GM12878 (cell line): ENCODE measurements at regions not wholly inside any gene's neighbourhood (a gene's known extent, or its start where the extent isn't known, plus 50 kb on each side); places are given as distances from the start of the nearest gene placed in this dataset.

Experiments used
- BHLHE40 ChIP-seq, 2 experiments: fragments of 450-650 bp in 1 of 2; IDR thresholded peaks; 2 replicates each; pipeline ENCODE4 v1.6.1; 2011 to 2017; ENCODE audit warnings: low read depth in 2 of 2, borderline replicate concordance in 1 of 2, improper control_type of control experiment in 1 of 2, low read length in 1 of 2, mild to moderate bottlenecking in 1 of 2
- CBFB ChIP-seq: IDR thresholded peaks from 2 replicates; pipeline ENCODE4 v1.6.1; 2016; ENCODE audit warnings: antibody characterized with exemption, low read depth
- CHD2 ChIP-seq: IDR thresholded peaks from 2 replicates; pipeline ENCODE4 v1.6.1; 2011; ENCODE audit warnings: low read depth, low read length, improper control_type of control experiment, borderline replicate concordance
- CREB1 ChIP-seq: IDR thresholded peaks from 2 replicates; pipeline ENCODE4 v1.6.1; 2012; ENCODE audit warnings: low read depth, mild to moderate bottlenecking, inconsistent platforms
- CTCF ChIP-seq, 3 experiments: IDR thresholded peaks in 2 of 3; conservative IDR thresholded peaks in 1 of 3; 2 replicates each; pipeline ENCODE4 v1.5.1; 2011; ENCODE audit warnings: low read depth in 3 of 3, low read length in 3 of 3, mild to moderate bottlenecking in 3 of 3, control low read depth in 2 of 3, moderate library complexity in 2 of 3, inconsistent platforms in 1 of 3, mixed read lengths in 1 of 3; ENCODE audit not compliant: control insufficient read depth in 2 of 3, insufficient read depth in 1 of 3; ENCODE audit errors: extremely low read depth in 1 of 3
- FOXM1 ChIP-seq: IDR thresholded peaks from 2 replicates; pipeline ENCODE4 v1.6.1; 2012; ENCODE audit warnings: low read depth, mild to moderate bottlenecking, inconsistent platforms, low read length, moderate library complexity
- JUNB ChIP-seq: IDR thresholded peaks from 2 replicates; pipeline ENCODE4 v1.6.1; 2016; ENCODE audit warnings: antibody characterized with exemption, mild to moderate bottlenecking
- KDM1A ChIP-seq: fragments of 200-600 bp; sonication (generic); IDR thresholded peaks from 2 replicates; pipeline ENCODE4 v1.6.1; 2016; ENCODE audit warnings: borderline replicate concordance
- POLR2A ChIP-seq: IDR thresholded peaks from 2 replicates; pipeline ENCODE4 v1.6.1; 2011; ENCODE audit warnings: low read depth, mild to moderate bottlenecking, low read length
- YY1 ChIP-seq: IDR thresholded peaks from 2 replicates; pipeline ENCODE4 v1.6.1; 2011; ENCODE audit warnings: low read depth, mild to moderate bottlenecking, low read length
- ZBED1 ChIP-seq: IDR thresholded peaks from 2 replicates; pipeline ENCODE4 v1.6.1; 2016; ENCODE audit warnings: borderline replicate concordance

GRCh38 chr15:53068636-53069035, 278.5 kb upstream of the ONECUT1 start:
- TF ChIP-seq CREB1: no peak
- no peak for TF ChIP-seq POLR2A
- TF ChIP-seq JUNB: no peak
- no peak for TF ChIP-seq CTCF (IDR thresholded peaks at IDR 0.05 in 2 of 3, conservative IDR thresholded peaks at IDR 0.05 in 1 of 3; ENCODE audit: control insufficient read depth in 2 of 3, extremely low read depth in 1 of 3, insufficient read depth in 1 of 3, low read depth in 3 of 3, low read length in 3 of 3)
- TF ChIP-seq FOXM1: no peak
- no peak for TF ChIP-seq ZBED1
- no peak for TF ChIP-seq KDM1A
- no peak for TF ChIP-seq BHLHE40 (IDR thresholded peaks at IDR 0.05; ENCODE audit: borderline replicate concordance in 1 of 2, low read depth in 2 of 2, low read length in 1 of 2)
- no peak for TF ChIP-seq CBFB
- no peak for TF ChIP-seq CHD2
- no peak for TF ChIP-seq YY1
